Eye (tissue), 1 donor: ENCODE measurements at regions not wholly inside any gene's neighbourhood (a gene's known extent, or its start where the extent isn't known, plus 50 kb on each side); places are given as distances from the start of the nearest gene placed in this dataset.
A peak's percentile ranks its signal among the peaks of the same experiment; 100 is the strongest.

ENCODE experiments used
- DNase-seq: peaks from one replicate; pipeline ENCODE4 v3.0.0-alpha.2; 2015

- no peak for DNase-seq
These were observed 147.9 kb upstream of the CBLN2 start for GRCh38 chr18:72692086-72692485.

- no peak for DNase-seq
These were observed 143.6 kb upstream of the CBLN2 start for GRCh38 chr18:72687736-72688135.

DNA sequence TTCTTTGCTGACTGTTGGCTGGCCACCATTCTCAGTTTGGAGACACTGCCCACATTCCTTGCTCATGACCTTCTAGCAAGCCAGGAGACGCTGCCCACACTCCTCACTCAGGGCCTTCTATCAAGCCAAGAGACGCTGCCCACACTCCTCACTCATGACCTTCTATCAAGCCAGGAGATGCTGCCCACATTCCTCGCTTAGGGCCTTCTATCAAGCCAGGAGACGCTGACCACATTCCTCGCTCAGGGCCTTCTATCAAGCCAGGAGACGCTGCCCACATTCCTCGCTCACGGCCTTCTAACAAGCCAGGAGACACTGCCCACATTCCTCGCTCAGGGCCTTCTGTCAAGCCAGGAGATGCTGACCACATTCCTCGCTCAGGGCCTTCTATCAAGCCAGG is 131.3 kb upstream of the CBLN2 start:
- DNase-seq = no peak

DNA sequence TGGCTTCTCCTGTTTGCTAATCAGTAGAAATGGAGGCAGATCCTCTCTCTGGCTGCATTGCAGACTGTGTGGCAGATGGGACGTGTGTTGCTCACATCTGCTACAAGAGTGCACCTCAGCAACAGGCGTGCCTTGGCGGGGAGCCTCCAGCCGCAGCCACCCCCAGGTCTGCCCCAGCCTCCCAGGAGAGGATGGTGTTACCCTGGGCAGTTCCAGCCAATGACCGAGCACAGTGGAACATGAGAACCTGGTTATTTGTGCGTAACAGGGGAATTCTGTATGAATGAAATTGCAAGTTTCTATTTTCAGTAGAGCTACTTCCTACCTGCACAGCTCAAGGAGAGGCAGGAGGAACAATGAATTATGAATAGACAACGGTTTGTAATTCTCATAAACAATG is 130.6 kb upstream of the CBLN2 start:
- no peak for DNase-seq

GRCh38 chr18:72673242-72673641 is 129.1 kb upstream of the CBLN2 start:
- DNase-seq = peak; percentile 45

DNA sequence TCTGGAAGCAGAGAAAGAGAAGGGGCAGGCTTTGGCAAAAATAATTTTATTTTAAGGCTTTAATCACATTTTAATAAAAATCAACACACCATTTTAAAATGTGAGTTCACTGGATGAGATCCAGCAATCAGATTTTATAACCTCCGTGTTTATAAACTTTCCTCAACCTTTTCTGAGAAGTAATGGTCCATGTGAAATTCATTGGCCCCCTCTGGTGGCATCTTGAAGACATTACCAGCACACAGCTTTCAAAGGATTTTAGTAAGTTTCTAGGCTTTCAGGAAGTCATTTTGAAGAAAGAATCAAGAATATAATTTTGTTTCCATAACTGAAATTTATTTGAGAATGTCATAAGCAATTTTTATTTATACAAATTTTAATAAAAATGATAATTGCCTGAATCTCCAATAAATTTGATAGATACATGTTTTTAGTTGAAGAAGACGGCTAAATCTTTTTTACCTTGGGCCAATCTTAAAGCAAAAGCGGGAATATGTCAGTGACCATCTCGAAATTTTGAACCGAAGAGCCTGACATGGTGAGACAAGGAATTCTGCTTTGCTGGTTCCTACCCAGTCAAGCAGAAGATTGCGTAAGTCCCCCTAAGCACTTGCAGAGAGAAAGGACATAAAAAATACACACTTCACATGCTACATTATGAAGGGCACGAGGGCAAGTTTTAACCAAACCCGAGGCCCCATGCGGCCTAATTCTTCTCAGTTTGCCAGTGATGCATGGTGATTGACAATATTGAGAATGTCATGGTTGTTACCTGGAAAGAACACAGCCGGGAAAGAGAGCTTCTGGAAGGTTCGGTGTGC is 128.4 kb upstream of the CBLN2 start:
- peak; percentile 81 for DNase-seq

- no peak for DNase-seq
These were observed 123.8 kb upstream of the CBLN2 start for GRCh38 chr18:72667932-72668331.

DNA sequence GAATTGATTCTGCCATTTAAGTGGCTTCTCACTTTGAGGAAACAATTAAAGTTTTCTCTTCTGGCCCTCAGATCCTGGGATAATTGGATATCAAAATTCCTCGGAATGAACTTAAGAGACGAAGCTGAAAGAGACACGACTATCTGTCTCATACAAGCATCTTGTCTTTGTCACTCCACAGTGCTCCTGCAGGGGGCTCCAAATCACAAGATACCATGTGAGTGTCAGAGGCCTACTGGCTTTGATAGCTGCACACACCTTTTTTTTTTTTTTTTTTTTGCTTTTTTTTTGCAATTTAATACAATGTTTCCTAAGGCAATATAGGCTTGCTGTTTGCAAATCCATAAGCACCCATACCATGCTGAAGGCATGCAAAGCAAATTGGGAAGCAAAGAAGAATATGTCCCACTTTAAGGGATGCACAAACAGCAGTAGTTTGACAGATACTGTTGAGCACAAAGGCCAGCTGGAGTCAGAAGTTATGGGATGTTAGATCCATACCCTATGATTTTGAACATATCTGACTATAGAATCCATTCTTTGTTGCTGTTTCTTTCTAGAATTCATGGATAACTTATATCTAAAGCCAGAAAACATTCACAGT is 109.0 kb upstream of the CBLN2 start:
- peak; percentile 69 for DNase-seq

GRCh38 chr18:72651033-72651432 is 106.9 kb upstream of the CBLN2 start:
- DNase-seq = no peak

DNA sequence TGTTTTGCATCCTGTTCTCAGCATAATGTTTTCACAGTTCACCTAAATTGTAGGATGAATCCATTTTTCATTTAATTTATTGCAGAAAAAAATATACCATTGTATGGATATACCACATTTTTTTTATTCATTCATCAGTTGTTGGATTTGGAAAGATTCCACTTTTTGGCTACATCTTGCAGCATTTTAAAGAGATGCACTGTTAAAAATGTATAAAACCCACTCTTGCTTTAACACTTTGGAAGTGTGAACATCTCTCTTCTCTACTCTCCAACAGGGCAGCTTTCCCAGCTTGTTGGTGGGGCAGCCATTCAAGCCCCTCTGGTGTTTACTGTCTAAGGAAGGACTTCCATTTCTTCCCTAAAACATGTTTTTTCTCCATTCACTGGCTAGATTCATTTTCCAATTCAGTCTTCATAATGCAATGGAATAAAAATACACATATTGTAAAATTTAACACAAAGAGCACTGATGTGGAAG is 104.4 kb upstream of the CBLN2 start:
- DNase-seq = no peak

- DNase-seq = no peak
These were observed 103.9 kb upstream of the CBLN2 start for GRCh38 chr18:72648079-72648478.

- no peak for DNase-seq
These were observed 96.4 kb upstream of the CBLN2 start for GRCh38 chr18:72640557-72640956.

GRCh38 chr18:72638376-72638775 is 94.2 kb upstream of the CBLN2 start:
- DNase-seq = no peak

- no peak for DNase-seq
These were observed 93.6 kb upstream of the CBLN2 start for GRCh38 chr18:72637721-72638120.

DNA sequence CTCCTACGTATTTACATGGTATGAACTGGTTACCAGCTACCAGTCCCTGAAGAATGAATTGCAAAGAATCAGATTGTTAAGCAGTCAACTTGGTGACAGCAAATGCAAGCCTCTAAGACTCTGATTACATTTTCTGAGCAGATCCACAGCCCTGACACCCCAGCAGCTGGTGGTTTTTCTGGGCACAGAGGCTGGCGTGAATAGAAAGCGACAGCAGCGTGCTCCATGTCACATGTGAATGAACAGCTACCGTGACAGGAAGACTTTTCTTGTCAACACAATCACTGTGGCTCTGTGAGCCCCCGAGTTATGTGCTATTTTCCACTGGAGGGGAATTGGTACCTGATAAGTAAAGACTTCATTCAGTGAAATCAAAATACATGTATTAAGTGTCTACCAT is 93.2 kb upstream of the CBLN2 start:
- peak; percentile 86 for DNase-seq

DNA sequence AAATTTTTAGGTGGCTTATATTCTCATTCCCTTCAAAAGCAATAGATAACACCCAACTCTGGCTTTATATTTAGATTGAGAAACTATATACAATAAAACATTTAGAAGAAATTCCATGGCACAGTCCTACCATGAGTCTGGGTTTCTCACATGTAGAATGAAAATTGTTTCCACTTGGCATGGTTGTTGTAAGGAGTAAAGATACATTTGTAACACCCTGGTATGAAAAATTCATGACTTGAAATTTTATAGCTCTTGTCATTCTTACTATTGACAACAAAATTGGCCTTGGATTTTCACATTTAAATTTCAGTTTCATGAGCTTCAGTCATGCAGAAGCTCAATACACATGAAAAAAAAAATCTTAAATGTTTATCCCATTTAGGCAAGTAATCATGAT is 92.5 kb upstream of the CBLN2 start:
- DNase-seq = peak; percentile 31

- DNase-seq = no peak
These were observed 90.4 kb upstream of the CBLN2 start for GRCh38 chr18:72634500-72634899.

DNA sequence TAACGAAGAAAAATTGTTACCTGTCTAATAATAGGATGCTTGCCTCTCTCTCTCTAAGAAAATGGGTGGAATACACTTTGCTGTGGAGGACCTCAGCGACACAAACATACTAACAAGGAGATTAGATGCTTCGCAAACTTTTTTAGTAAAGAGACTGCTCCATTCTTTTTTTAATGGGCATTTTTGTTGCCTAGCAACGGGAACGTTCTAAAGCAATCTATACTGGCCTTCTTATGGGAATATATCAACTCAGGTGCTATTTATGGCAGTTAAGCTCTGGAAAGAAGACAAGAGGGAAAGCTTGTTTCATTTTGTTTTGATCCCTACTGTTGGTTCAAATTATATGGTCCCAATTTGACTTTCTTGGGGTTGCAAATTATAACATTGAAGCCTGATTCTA is 86.8 kb upstream of the CBLN2 start:
- DNase-seq = no peak

GRCh38 chr18:72623444-72623843 is 79.3 kb upstream of the CBLN2 start:
- no peak for DNase-seq

DNA sequence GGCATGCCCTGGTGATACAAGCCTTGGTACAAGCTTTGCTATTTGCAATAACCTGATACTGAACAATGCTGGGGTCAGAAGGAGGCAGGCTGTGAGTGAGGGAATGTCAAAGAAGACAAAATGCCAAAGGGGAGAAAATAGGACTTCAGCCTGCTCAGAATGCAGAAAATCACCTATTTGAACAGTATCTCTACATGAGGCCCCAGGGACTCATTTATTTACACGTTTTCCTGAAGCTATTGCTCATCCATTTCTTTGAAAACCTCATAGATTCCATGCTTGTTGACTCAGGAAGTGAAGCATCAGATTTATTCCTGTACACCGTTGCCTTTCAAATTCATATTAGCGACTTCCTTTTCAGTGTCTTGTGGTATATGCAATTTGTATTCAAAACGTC is 69.4 kb upstream of the CBLN2 start:
- DNase-seq = no peak

DNA sequence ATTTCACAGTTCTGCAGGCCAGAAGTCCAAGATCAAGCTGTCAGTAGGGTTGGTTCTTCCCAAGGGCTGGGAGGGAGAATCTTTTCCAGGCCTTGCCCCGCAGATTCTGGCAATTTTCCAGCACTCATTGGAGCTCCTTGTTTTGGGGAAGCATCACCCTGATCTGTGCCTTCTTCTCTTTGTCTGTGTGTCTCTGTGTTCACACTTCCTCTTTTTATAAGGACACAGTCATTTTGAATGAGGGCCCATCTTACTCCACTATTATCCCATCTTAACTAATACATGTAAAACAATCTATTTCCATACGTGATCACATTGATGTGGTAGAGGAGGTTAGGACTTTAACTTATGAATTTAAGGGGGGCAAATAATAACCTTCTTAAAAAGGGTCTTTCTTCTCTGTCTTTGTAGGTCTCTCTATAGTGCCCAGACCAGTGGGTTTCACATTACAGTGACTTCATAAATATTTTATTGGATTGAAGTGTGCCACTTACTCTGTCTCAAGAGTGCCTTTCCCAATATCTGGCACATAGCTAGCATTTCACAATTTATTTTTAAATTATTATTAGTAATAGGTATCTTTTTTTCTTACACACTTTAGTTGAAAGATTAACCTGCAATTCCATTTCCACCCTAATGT is 68.9 kb upstream of the CBLN2 start:
- DNase-seq = no peak

DNA sequence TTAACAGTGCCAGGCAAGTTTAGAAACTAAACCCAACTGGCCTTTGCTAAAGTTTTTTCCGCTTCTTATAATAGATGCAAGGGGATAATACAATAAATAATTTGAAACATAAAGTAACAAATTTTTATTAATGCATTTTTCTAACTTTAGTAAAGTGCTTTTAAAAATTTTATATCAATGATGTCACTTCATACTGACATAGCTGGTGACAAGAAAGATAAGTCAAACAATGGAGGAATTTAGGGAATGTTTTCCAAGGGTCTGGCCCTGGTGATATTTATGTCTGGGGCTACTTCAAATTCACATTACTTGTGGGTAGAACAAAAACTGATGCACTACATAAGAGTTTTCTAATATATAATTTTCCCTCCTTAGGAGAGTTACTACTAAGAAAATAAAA is 61.2 kb upstream of the CBLN2 start:
- DNase-seq = no peak

GRCh38 chr18:72601944-72602343 is 57.8 kb upstream of the CBLN2 start:
- no peak for DNase-seq

- no peak for DNase-seq
These were observed 57.3 kb upstream of the CBLN2 start for GRCh38 chr18:72601481-72601880.
